ENCODE measurements at regions not wholly inside any gene's neighbourhood (a gene's known extent, or its start where the extent isn't known, plus 50 kb on each side); places are given as distances from the start of the nearest gene placed in this dataset.

- FAIRE-seq (no peak), DNase-seq (ENCODE audit: insufficient read length, low spot score) (no peak)
- no peak for TF ChIP-seq CTCF (IDR thresholded peaks at IDR 0.05; ENCODE audit: insufficient read depth, missing control alignments)
Measured at GRCh38 chr15:46763091-46763490, 954.2 kb upstream of the SEMA6D start.

GRCh38 chr15:46764851-46765250, 952.5 kb upstream of the SEMA6D start:
- peak; percentile 91 for FAIRE-seq
- DNase-seq (ENCODE audit: insufficient read length, low spot score): no peak
- no peak for TF ChIP-seq CTCF (IDR thresholded peaks at IDR 0.05; ENCODE audit: insufficient read depth, missing control alignments)

- DNase-seq (ENCODE audit: insufficient read length, low spot score) (no peak), FAIRE-seq (no peak)
- TF ChIP-seq CTCF (IDR thresholded peaks at IDR 0.05; ENCODE audit: insufficient read depth, missing control alignments): no peak
Measured at GRCh38 chr15:46766021-46766420, 951.3 kb upstream of the SEMA6D start.

GRCh38 chr15:46768287-46768686, 949.0 kb upstream of the SEMA6D start:
- no peak for TF ChIP-seq CTCF (IDR thresholded peaks at IDR 0.05; ENCODE audit: insufficient read depth, missing control alignments)
- DNase-seq (ENCODE audit: insufficient read length, low spot score): no peak
- no peak for FAIRE-seq

GRCh38 chr15:46773016-46773415, 944.3 kb upstream of the SEMA6D start:
- FAIRE-seq: no peak
- no peak for DNase-seq (ENCODE audit: insufficient read length, low spot score)
- TF ChIP-seq CTCF (IDR thresholded peaks at IDR 0.05; ENCODE audit: insufficient read depth, missing control alignments): no peak

GRCh38 chr15:46778876-46779275, 938.4 kb upstream of the SEMA6D start:
- DNase-seq (ENCODE audit: insufficient read length, low spot score): no peak
- FAIRE-seq: no peak
- no peak for TF ChIP-seq CTCF (IDR thresholded peaks at IDR 0.05; ENCODE audit: insufficient read depth, missing control alignments)

GRCh38 chr15:46786590-46787285, 930.6 kb upstream of the SEMA6D start:
- DNase-seq (ENCODE audit: insufficient read length, low spot score) (no peak), FAIRE-seq (no peak)
- TF ChIP-seq CTCF (IDR thresholded peaks at IDR 0.05; ENCODE audit: insufficient read depth, missing control alignments): peak; percentile 40

All from D721Med (cell line).